NCI-H1092 (cell line): ENCODE measurements at regions not wholly inside any gene's neighbourhood (a gene's known extent, or its start where the extent isn't known, plus 50 kb on each side); places are given as distances from the start of the nearest gene placed in this dataset.

ENCODE experiments used
- DNase-seq: peaks from one replicate; lab custom pipeline; 2025; lab: John Stamatoyannopoulos, UW

GRCh38 chr12:59928416-59928815, 332.6 kb downstream of the SLC16A7 start:
- DNase-seq, result no peak

GRCh38 chr12:59929110-59929509, 333.3 kb downstream of the SLC16A7 start:
- DNase-seq, result no peak

- DNase-seq, result no peak
Measured at GRCh38 chr12:59934486-59934885, 338.7 kb downstream of the SLC16A7 start.

- no peak for DNase-seq
Measured at GRCh38 chr12:59936534-59936933, 340.7 kb downstream of the SLC16A7 start.

GRCh38 chr12:59937148-59937547, 341.3 kb downstream of the SLC16A7 start:
- DNase-seq, result no peak

GRCh38 chr12:59938190-59938962, 342.5 kb downstream of the SLC16A7 start:
- DNase-seq, result no peak

- no peak for DNase-seq
Measured at GRCh38 chr12:59940631-59941342, 345.0 kb downstream of the SLC16A7 start.

- no peak for DNase-seq
Measured at GRCh38 chr12:59941461-59941860, 345.6 kb downstream of the SLC16A7 start.

GRCh38 chr12:59944177-59944576, 348.3 kb downstream of the SLC16A7 start:
- no peak for DNase-seq

GRCh38 chr12:59946635-59947034, 350.8 kb downstream of the SLC16A7 start:
- DNase-seq, result no peak

- no peak for DNase-seq
Measured at GRCh38 chr12:59963546-59963945, 367.7 kb downstream of the SLC16A7 start.

GRCh38 chr12:59972905-59973304, 377.1 kb downstream of the SLC16A7 start:
- no peak for DNase-seq

- no peak for DNase-seq
Measured at GRCh38 chr12:59973515-59973914, 377.7 kb downstream of the SLC16A7 start.

- DNase-seq, result no peak
Measured at GRCh38 chr12:59977779-59978178, 381.9 kb downstream of the SLC16A7 start.

- no peak for DNase-seq
Measured at GRCh38 chr12:59980476-59980875, 384.6 kb downstream of the SLC16A7 start.

- no peak for DNase-seq
Measured at GRCh38 chr12:59999291-59999690, 403.5 kb downstream of the SLC16A7 start.

GRCh38 chr12:60010486-60010885, 414.7 kb downstream of the SLC16A7 start:
- DNase-seq, result no peak

GRCh38 chr12:60012659-60013058, 416.8 kb downstream of the SLC16A7 start:
- no peak for DNase-seq

GRCh38 chr12:60014436-60014835, 418.6 kb downstream of the SLC16A7 start:
- no peak for DNase-seq

GRCh38 chr12:60020068-60020467, 424.2 kb downstream of the SLC16A7 start:
- DNase-seq, result no peak

- DNase-seq, result no peak
Measured at GRCh38 chr12:60021235-60021634, 425.4 kb downstream of the SLC16A7 start.

GRCh38 chr12:60027266-60027665, 431.4 kb downstream of the SLC16A7 start:
- DNase-seq, result no peak

- no peak for DNase-seq
Measured at GRCh38 chr12:60034147-60034546, 438.3 kb downstream of the SLC16A7 start.

GRCh38 chr12:60035835-60036234, 440.0 kb downstream of the SLC16A7 start:
- no peak for DNase-seq
